HL-60 (cell line): ENCODE measurements at regions not wholly inside any gene's neighbourhood (a gene's known extent, or its start where the extent isn't known, plus 50 kb on each side); places are given as distances from the start of the nearest gene placed in this dataset.

ENCODE experiments used
- GABPA ChIP-seq: IDR thresholded peaks from 2 replicates; pipeline ENCODE4 v1.6.1; 2012; ENCODE audit warnings: low read depth
- POLR2AphosphoS5 ChIP-seq: IDR thresholded peaks from 2 replicates; pipeline ENCODE4 v1.6.1; 2012; ENCODE audit warnings: low read depth
- TF ChIP-seq, protein P1 (sequence below): IDR thresholded peaks from one replicate; pipeline ENCODE4 v1.5.1; 2011; ENCODE audit warnings: low read length, control low read depth, inconsistent platforms; ENCODE audit not compliant: insufficient read depth
- TF ChIP-seq, protein P2 (sequence below): IDR thresholded peaks from 2 replicates; pipeline ENCODE4 v1.6.1; 2012; ENCODE audit warnings: low read depth; ENCODE audit not compliant: insufficient replicate concordance

DNA sequence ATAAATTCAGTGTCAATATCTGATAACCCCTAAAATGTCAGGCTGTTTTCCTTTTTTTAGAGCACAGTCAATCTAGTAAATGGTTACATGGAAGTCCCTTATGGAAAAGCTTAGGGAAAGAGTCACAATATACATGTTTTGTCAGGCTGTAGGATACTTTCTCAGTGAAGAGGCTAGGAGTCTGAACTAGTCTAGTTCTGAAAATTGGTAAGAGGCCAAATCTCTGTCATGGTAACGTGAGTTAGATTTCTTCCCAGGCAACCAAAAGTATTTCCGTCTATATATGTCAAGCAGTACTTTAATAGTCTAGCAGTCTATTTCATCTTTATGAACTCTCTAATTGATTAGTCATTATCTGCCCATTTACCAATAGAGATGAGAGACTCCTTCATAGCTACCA lies 215.9 kb upstream of the LRRC3B start:
- TF ChIP-seq, protein P1, sequence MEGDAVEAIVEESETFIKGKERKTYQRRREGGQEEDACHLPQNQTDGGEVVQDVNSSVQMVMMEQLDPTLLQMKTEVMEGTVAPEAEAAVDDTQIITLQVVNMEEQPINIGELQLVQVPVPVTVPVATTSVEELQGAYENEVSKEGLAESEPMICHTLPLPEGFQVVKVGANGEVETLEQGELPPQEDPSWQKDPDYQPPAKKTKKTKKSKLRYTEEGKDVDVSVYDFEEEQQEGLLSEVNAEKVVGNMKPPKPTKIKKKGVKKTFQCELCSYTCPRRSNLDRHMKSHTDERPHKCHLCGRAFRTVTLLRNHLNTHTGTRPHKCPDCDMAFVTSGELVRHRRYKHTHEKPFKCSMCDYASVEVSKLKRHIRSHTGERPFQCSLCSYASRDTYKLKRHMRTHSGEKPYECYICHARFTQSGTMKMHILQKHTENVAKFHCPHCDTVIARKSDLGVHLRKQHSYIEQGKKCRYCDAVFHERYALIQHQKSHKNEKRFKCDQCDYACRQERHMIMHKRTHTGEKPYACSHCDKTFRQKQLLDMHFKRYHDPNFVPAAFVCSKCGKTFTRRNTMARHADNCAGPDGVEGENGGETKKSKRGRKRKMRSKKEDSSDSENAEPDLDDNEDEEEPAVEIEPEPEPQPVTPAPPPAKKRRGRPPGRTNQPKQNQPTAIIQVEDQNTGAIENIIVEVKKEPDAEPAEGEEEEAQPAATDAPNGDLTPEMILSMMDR: no peak
- TF ChIP-seq GABPA (no peak), POLR2AphosphoS5 (no peak)
- TF ChIP-seq, protein P2, sequence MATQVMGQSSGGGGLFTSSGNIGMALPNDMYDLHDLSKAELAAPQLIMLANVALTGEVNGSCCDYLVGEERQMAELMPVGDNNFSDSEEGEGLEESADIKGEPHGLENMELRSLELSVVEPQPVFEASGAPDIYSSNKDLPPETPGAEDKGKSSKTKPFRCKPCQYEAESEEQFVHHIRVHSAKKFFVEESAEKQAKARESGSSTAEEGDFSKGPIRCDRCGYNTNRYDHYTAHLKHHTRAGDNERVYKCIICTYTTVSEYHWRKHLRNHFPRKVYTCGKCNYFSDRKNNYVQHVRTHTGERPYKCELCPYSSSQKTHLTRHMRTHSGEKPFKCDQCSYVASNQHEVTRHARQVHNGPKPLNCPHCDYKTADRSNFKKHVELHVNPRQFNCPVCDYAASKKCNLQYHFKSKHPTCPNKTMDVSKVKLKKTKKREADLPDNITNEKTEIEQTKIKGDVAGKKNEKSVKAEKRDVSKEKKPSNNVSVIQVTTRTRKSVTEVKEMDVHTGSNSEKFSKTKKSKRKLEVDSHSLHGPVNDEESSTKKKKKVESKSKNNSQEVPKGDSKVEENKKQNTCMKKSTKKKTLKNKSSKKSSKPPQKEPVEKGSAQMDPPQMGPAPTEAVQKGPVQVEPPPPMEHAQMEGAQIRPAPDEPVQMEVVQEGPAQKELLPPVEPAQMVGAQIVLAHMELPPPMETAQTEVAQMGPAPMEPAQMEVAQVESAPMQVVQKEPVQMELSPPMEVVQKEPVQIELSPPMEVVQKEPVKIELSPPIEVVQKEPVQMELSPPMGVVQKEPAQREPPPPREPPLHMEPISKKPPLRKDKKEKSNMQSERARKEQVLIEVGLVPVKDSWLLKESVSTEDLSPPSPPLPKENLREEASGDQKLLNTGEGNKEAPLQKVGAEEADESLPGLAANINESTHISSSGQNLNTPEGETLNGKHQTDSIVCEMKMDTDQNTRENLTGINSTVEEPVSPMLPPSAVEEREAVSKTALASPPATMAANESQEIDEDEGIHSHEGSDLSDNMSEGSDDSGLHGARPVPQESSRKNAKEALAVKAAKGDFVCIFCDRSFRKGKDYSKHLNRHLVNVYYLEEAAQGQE: no peak
